Stimulated activated CD4-positive, alpha-beta T cell treated with anti-CD3 and anti-CD28 coated beads, TNF-alpha, amount 100 ng/mL, for 1 hour (primary cell): ENCODE measurements at regions not wholly inside any gene's neighbourhood (a gene's known extent, or its start where the extent isn't known, plus 50 kb on each side); places are given as distances from the start of the nearest gene placed in this dataset.

ENCODE experiments used
- DNase-seq, 3 donors: peaks; one replicate each; pipeline ENCODE4 v3.0.0-alpha.2; 2020; ENCODE audit warnings: low read depth in 3 of 3, low spot score in 1 of 3

DNA sequence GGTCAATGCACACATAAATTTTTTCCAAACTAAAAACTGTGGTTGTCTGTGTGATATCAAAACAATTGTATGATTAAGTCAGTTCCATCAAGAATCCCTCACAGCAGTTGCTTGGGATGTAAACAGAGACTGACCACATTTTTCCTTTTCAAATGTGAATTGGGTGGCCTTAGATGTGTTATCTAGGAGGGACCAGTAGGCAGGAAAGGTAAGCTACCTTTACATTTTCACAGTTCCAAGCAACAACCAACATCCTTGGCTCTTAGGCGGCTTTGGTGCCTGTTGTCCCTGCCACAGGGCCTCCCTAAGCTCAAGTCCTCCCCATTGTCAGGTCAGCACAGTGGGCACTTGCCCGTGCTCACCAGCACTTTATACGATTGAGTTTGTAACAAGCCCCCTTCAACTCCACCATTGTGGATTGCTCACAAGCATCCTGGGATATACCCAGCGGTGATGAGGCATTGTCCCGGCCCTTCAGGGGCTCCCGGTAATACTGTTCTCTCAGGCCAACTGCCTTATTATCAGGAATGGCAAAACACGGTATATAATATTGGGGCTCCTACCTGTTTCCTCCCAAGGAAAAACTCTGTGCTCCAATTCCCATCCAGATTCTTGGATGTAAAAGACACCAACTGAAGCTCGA is 114.9 kb upstream of the ANKRD1 start:
- DNase-seq: no peak

DNA sequence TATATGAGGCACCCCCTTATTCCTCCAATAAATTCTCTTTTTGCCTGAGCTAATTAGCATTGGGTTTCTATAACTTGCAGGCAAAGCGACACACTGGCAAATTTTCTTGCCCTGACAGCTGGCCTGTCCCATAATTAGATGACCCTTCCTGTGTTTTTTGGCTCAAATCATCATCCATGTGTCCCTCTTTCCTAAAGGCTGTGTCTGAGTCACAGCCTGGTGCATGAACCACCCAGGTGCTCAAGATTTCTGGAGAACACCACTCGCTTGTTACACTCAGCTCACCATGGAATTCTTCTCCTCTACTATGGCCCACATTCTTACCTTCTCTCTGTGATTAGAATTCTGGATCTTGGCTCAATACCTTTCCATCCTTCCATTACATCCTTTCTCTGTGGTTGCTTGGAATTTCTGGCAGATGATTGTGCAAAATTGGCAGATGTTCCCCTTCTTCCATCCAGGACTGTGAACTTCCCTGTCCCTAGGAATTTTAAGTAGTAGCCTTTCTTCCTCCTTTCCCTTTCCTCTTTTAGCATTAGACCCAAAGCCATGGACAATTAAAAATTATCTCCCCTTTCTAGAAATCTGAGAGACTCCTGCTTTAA is 116.0 kb upstream of the ANKRD1 start:
- no peak for DNase-seq

DNA sequence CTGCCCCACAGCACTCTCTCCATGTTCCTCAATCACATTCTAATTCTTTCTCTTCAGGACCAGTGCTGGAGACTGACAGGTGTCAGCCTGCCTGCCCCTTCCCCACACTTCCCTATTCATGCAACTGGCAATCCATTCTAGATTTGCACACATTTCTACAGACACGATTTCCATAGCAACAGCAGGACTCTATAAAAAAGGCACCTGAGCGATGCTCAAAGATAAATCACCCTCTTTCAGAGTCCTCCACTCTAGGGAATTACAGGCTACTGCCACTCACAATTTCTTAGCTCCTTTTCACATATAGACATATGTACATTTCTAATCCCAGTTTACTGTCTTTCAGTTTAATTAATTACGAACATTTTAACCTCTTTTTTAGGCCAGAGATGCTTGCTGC is 118.1 kb upstream of the ANKRD1 start:
- no peak for DNase-seq

DNA sequence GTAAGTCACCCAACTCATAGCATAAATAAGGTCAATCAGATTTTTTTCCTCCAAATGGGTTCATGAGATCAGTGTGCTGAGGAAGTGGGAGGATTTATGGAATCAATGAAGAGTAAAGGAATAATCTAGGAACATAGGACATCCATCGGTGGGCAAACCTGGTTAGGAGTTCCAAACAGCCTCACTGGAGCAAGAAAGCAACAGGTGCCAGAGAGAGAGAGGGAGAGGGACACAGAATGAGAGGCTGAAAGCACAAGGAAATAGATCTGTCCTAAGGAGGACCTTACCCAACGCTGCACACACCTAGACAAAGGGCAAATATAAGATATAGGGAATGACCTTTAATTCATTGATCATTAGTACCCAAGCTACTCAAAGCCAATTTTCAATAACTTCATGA is 119.5 kb upstream of the ANKRD1 start:
- no peak for DNase-seq

DNA sequence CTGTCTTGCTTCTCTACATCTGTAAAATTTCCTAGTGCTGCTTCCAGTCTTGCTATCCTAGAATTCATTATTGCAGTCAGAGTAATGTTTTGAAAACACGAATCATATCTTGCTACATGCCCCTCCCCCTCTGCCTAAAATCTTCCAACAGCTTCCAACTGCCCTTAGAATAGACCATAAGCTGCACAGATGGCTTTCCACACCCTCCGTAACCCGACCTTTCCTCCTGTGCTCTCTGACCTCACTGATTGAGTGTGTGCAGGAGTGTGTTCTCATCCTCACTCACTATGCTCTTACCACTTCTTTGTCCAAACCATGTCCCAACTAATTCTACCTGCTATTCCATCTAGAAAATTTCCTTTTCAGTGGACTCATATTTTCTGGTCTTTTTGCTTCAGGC is 121.2 kb upstream of the ANKRD1 start:
- DNase-seq: no peak

DNA sequence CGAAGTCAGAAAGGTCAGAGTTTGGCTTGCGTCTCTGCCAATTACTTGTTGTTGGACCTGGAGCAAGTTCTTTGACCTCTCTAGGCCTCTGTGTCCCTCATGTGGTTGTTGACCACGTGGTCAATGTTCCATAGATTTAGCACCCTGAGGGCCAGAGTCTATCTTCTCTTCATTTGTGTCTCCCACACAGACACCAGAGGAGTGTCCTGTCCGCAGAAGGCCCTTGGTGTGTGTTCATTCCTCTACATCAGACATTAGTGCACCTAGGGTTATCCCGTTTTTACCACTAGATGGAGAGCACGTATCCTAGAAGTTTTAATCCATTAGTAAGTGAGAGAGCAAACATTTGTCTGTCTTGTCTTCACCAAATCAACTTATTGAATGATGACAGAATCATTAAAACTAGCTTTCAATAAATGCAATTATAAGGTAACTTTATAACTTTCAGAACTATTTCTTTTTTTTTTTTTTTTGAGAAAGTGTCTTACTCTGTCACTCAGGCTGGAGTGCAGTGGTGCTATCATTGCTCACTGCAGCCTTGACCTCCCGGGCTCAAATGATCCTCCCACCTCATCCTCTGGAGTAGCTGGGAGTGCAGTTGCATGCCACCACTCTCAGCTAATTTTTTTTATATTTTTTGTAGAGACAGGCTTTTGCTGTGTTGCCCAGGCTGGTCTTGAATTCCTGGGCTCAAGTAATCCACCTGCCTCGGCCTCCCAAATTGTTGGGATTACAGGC is 122.5 kb upstream of the ANKRD1 start:
- no peak for DNase-seq

DNA sequence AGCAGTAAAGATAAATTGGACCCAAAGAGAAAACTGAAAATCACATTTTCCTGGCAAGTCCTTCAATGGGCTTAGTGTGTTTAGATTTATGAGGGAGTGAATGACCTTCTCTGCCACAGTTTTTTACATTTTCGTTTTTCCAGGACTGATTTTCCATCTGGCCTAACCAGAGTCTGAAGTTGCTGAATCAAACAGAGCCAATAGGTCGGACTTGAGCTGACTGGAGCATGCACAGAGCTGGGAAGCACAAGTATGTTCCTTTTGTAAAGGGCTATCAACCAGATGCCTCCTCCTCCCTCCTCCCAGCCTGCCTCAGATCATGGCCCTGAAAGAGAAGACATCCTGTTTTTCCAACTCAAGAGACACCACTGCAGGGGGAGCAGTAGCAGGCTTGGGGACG is 126.0 kb upstream of the ANKRD1 start:
- no peak for DNase-seq

DNA sequence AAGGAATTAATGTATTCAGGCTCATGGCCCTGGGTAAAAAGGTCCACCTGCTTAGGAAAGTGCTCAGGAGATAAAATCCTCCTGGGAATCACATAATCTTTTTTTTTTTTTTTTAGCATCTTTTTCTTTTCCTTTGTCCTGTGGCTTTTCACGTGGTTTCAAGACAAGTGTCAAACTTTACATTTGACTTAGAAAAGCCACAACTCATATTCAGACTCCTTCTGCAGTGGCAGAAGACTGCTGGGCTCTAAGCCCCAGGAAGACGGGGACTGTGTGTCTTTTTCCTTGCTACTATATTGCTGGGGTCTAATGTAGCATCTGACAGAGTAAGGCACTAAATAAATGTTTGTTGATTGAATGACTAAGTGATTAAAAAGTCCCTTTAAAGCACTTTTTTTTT is 127.5 kb upstream of the ANKRD1 start:
- DNase-seq: no peak

DNA sequence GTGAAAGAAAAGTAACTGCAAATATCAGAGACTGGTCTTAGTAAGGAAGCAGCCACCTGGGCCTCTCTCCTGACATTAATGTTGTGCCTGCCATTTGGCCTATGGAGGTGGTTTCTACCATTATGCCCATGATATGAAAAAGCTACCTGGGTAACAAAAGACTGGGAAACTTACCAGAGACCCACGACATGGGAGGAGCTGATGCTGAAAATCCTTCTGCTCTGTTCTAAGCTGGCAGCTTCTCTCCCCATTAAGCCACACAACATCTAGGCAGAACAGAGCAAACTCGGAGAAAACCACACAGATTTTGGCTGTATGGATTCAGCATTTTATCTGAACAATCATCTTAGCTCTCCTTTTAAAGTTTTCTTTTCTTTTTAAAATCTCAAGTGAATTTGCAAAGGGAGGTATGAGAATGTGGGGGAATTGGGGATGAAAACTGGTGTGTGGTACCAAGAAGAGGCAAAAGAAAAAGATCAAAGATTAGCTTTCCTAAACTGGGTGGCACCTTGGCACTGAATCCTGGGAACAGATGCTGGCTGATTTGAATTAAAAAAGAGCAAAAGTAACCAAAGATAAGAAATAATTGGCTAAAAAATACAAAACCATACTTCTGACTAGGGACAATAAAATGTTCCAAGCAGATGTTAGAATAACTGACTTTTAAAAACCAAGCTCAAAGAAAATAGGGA is 128.6 kb upstream of the ANKRD1 start:
- DNase-seq: no peak

DNA sequence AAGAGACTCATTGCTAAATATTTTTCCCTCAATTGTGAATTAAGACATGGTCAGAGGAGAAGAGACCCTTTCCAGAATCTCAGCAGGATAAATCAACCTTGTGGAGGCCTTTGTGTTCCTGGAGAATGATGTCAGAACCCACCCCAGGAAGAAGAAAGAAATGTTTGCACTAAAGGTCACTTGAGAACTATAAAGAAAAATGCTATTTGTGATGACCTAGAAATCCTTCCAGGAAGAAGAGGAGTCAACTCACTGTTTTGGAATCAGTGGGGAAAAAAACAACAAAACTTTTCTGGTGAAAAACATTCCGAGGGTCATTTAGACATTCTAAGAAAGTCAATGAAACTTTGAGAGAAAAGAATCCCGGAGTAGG is 129.1 kb upstream of the ANKRD1 start:
- no peak for DNase-seq

DNA sequence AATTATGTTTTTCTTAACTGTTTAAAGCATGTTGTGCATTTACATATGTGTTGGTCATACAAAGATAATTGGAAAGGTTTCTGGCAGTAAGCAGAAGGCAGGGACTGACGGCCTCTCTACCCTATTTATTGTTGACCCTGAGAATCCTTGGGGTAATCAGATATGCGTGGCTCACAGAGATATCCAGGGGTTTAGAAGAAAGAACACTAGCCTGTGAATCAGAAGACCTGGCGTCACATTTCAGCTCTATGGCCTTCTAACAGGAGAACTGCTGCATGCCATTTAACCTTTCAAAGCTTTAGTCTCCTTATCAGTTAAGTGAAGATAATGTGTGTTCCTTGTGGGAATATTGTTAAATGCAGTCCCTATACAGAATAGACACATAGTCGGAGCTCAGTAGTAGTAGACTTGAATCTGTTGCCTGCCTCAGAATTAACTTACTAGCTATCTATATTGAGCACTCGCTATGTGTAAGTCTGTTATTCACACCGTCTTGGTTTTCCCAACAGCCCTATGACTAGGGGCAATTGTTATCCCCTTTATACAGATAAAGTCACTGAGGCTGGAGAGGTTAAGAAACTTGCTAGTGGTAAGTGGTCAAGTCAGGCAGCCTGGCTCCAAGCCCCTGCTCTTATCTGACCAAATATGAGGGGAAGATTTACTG is 129.6 kb upstream of the ANKRD1 start:
- DNase-seq: no peak

DNA sequence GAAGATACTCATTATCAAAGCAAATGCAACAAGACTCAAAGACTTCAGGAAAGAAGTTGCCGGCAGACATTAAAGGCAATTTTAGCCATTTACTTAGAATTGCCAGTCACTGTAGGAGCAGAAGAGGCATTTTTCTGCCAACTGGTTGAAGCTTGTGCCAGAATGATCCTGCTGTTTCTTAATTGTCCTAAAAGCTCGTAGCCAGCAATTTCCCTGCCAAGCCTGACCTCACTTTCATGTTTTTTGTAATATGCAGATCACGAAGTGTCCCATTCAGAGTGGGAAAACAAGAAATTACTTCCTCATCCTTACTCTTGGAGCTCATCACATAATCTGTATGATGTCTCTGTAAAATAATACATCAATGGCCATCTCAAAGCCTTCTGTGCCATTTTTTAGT is 130.9 kb upstream of the ANKRD1 start:
- no peak for DNase-seq

DNA sequence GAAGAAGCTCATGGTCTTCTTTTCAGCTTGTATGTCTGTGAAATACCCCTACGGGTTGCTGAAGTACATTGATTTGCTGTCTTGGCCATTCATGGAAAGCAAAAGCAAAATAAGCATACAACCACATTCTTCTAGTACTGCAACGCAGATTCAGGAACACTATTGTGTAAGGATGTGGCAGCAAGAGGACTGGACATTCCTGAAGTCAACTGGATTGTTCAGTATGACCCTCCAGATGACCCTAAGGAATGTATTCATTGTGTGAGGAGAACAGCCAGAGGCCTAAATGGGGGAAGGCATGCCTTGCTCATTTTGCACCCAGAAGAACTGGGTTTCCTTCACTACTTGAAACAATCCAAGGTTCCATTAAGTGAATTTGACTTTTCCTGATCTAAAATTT is 133.4 kb upstream of the ANKRD1 start:
- DNase-seq: no peak

DNA sequence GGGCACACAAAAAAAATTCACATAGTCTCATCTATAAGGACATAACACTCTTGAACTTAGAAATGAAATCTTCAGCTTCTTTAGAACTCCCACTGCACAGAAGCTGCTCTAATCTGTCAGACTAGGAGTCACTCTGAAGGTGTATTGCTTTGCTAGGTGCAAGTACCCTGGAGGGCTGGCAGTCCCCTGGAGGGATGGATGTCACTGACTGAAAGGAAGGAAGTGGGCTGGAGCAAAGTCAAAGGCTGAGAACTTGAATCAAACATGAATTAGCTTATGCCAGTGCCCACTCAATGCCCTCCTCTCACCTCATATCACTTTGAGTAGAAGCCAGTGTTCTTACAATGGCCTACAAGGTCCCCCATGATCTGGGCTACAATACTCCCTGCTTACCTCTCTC is 140.3 kb upstream of the ANKRD1 start:
- no peak for DNase-seq

DNA sequence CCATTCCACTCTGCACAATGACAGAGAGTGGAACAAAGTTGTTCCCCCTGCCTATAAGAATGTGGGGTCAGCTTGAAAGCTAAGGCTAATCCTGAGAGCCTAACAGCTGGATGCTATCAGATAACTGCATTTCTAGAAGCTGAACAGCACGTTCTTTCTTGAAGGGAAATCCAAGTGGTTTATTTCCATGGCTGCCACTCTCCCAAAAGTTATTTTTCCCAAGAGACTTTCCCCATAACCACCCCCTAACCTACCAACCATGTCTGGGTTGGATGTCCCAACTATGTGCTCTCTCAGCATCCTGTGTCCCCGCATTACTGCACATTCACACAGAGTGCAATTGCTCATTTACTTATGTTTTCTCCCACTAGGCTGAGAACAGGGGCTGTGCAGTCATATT is 140.7 kb upstream of the ANKRD1 start:
- DNase-seq: no peak

DNA sequence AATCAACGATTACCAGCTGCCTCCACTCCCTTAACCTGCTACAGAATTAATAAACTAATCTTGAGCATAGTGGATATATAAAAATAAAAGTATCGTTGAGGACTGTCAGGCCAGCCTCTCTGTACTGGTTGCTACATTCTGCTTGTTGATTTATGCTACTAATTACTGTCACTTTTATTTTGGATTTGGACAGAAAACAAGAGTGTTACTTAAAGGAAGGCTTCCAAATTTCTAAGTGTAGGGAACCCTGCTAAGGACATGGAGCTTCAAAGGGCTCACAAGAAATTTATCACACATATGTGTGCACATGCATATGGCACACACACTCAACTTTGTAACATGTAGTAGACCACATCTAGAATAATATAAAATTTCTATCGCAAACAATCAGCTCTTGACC is 141.2 kb upstream of the ANKRD1 start:
- DNase-seq: no peak

DNA sequence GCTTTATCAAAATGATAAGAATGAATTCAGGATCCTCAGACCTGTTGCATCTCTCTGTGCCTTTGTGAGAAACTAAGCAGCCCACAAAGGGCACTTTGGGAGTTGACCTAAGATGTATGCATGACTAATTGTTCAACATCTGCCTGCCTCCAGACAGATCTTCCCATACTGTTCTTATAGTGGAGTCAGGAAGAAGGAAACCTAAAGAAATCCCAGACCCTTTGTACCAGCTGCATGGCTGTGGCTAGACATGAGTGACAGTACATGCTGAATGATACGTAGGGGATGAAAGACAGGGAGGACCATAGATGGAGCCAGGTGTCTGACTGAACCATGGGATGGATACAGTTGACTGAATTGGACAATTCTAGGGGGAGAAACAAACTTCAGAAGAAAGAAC is 148.7 kb upstream of the PCGF5 start:
- DNase-seq: no peak

DNA sequence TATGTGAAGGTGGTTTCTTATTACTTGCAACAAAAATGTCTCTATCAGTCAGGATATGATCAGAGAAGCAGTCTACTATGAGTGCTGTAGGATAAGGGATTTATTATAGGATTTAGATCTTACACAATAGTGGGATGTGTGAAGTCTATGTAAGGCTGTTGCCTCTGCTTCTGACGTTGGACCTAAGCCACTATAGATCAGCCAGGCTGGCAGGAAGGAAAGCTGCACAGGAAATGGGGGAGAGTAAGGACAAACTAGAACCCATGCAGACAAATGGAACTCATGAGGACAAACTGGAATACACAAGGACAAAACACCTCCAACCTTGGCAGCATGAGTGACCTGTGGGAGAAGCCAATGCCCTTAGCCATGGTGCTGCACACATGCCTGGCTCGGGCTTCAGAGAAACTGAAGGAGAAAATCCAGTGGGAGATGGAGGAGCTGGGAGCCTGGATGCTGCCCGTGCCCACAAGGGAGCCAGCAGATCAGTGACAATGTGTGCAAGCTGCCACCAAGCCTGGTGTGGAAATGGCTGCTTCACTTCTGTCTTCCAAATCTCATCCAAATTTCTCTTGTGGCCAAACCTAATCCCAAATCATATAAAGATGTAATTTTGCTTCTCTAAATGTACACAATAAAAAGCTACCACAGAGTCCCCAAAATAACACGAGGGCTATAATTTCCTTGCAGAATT is 147.0 kb upstream of the PCGF5 start:
- no peak for DNase-seq

DNA sequence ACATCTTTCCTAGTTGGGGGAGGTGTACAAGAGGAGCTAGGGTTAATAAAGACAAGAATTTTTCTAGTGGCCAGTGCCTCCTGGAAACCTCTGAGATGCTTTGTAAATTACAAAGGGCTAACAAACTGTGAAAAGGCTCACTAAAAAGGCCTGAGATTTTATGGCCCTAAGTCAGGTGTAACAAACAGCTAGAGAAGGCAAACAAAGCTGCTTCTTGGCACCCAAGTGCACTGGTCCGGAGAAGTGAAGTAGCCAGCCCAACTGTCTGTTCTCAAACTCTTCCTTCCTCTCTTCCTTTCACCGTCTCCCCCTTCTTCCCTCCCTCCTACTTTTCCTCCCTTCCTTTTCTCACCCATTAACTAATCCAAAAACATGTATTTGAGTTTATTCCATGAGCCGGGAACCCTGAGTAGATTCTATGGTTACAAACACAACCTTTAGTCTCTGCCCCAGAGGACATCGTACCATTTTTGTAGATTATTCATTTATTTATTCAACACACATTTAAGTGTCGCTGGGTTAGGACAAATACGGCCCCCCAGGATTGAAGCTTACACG is 143.4 kb upstream of the PCGF5 start:
- DNase-seq: no peak

DNA sequence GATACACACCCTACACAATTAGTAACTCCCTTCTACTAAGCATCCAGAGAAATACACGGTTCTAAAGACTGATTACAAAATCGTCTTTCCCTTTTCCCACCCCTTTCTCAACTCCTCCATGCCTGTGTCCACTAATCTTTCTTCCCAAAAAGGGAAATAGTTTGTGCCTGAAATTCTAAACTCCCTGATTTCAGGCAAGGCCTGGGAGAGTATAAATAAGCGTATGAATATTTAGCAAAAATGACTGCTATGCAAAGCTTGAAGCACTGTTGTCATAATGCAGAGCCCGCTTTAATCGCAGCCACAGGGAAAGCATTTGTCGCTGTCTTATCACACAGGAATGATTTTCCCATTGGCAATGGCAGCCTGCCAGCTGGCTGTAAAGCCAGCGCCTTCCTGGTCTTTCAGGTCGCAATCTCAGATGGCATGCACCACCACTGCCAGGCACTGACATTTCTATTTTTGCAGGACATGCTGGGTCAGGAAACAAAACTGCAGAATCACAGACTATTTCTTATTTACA is 142.9 kb upstream of the PCGF5 start:
- DNase-seq: no peak

DNA sequence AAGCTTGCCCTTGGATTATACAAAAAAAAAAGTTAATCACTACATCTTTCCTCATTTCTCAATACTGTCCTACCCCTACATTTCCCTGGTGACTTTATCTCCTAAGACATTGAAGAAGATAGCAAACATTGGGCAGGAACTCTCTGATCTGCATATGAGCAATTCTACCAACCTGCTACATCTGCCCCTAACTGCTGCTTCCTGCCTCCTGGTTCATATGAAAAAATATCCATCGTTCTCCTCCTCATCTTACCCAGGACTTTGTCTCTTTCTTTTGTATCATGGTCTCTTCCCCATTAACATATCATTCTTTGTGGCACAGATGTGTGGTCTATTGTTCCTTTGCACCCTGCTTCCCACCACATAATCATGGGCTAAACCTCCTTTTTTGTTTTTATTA is 139.7 kb upstream of the PCGF5 start:
- no peak for DNase-seq
